H9 (cell line): ENCODE measurements at regions not wholly inside any gene's neighbourhood (a gene's known extent, or its start where the extent isn't known, plus 50 kb on each side); places are given as distances from the start of the nearest gene placed in this dataset.

ENCODE experiments used
- DNase-seq: peaks from one replicate; pipeline ENCODE4 v3.0.0-alpha.2; 2017
- H2AFZ ChIP-seq: one replicate; pipeline ENCODE4 v1.6.1; 2013; ENCODE audit warnings: mild to moderate bottlenecking, low read length, control low read depth, moderate library complexity
- H2AK5ac ChIP-seq: 2 replicates; pipeline ENCODE4 v1.6.1; 2013; ENCODE audit warnings: low read length, control low read depth, mixed read lengths; ENCODE audit not compliant: insufficient read length
- H2BK120ac ChIP-seq: one replicate; pipeline ENCODE4 v1.6.1; 2013; ENCODE audit warnings: low read depth, mild to moderate bottlenecking, low read length, control low read depth, inconsistent platforms; ENCODE audit not compliant: poor library complexity, severe bottlenecking
- H2BK12ac ChIP-seq: 2 replicates; pipeline ENCODE4 v1.6.1; 2013; ENCODE audit warnings: low read length, control low read depth, mixed read lengths, low read depth; ENCODE audit not compliant: insufficient read length
- H2BK15ac ChIP-seq: 2 replicates; pipeline ENCODE4 v1.6.1; 2013; ENCODE audit warnings: low read depth, low read length, control low read depth
- H2BK20ac ChIP-seq: one replicate; pipeline ENCODE4 v1.6.1; 2013; ENCODE audit warnings: low read depth, mild to moderate bottlenecking, low read length, control low read depth, inconsistent platforms; ENCODE audit not compliant: poor library complexity, severe bottlenecking
- H2BK5ac ChIP-seq: 2 replicates; pipeline ENCODE4 v1.6.1; 2013; ENCODE audit warnings: low read length, control low read depth, mixed read lengths; ENCODE audit not compliant: insufficient read length
- H3K14ac ChIP-seq: 2 replicates; pipeline ENCODE4 v1.6.1; 2013; ENCODE audit warnings: low read length, control low read depth; ENCODE audit not compliant: insufficient read depth
- H3K18ac ChIP-seq: 2 replicates; pipeline ENCODE4 v1.6.1; 2013; ENCODE audit warnings: low read depth, mild to moderate bottlenecking, mixed read lengths, low read length, control low read depth; ENCODE audit not compliant: insufficient read length
- H3K23ac ChIP-seq: 2 replicates; pipeline ENCODE4 v1.6.1; 2013; ENCODE audit warnings: low read length, control low read depth, mixed read lengths, low read depth; ENCODE audit not compliant: insufficient read length
- H3K23me2 ChIP-seq: 2 replicates; pipeline ENCODE4 v1.6.1; 2013; ENCODE audit warnings: low read depth, mild to moderate bottlenecking, mixed read lengths, low read length, control low read depth; ENCODE audit not compliant: insufficient read length, poor library complexity, severe bottlenecking
- H3K27ac ChIP-seq: 2 replicates; pipeline ENCODE4 v1.5.1; 2013; ENCODE audit warnings: low read length, control low read depth, mixed read lengths, low read depth; ENCODE audit not compliant: insufficient read length
- H3K27me3 ChIP-seq: 2 replicates; pipeline ENCODE4 v1.6.1; 2013; ENCODE audit warnings: low read length, control low read depth, inconsistent platforms; ENCODE audit not compliant: insufficient read depth
- H3K4ac ChIP-seq: 2 replicates; pipeline ENCODE4 v1.6.1; 2013; ENCODE audit warnings: low read depth, mild to moderate bottlenecking, control low read depth, inconsistent platforms, low read length, moderate library complexity
- H3K4me1 ChIP-seq: 2 replicates; pipeline ENCODE4 v1.6.1; 2013; ENCODE audit warnings: low read length, control low read depth, inconsistent platforms; ENCODE audit not compliant: insufficient read depth
- H3K4me2 ChIP-seq: 2 replicates; pipeline ENCODE4 v1.6.1; 2013; ENCODE audit warnings: low read length, control low read depth, mixed read lengths; ENCODE audit not compliant: insufficient read length, insufficient read depth
- H3K56ac ChIP-seq: 2 replicates; pipeline ENCODE4 v1.6.1; 2013; ENCODE audit warnings: low read depth, mild to moderate bottlenecking, mixed read lengths, low read length, control low read depth; ENCODE audit not compliant: insufficient read length
- H3K79me1 ChIP-seq: 2 replicates; pipeline ENCODE4 v1.6.1; 2013; ENCODE audit warnings: low read depth, mild to moderate bottlenecking, moderate library complexity, low read length, control low read depth, inconsistent platforms; ENCODE audit not compliant: insufficient read depth, poor library complexity, severe bottlenecking
- H3K79me2 ChIP-seq: 2 replicates; pipeline ENCODE4 v1.6.1; 2013; ENCODE audit warnings: low read length, control low read depth, inconsistent platforms; ENCODE audit not compliant: insufficient read depth
- H3K9ac ChIP-seq: 2 replicates; pipeline ENCODE4 v1.6.1; 2013; ENCODE audit warnings: low read length, control low read depth, mixed read lengths; ENCODE audit not compliant: insufficient read length; ENCODE audit errors: extremely low read depth
- H3K9me3 ChIP-seq: one replicate; pipeline ENCODE4 v1.6.1; 2013; ENCODE audit warnings: low read depth, low read length, inconsistent platforms; ENCODE audit not compliant: control insufficient read depth
- H3T11ph ChIP-seq: one replicate; pipeline ENCODE4 v1.6.1; 2013; ENCODE audit warnings: mild to moderate bottlenecking, low read length, control low read depth, inconsistent platforms
- H4K20me1 ChIP-seq: one replicate; pipeline ENCODE4 v1.6.1; 2013; ENCODE audit not compliant: control insufficient read depth, insufficient read length, insufficient read depth
- H4K5ac ChIP-seq: 2 replicates; pipeline ENCODE4 v1.6.1; 2013; ENCODE audit warnings: low read depth, mild to moderate bottlenecking, mixed read lengths, low read length, control low read depth; ENCODE audit not compliant: insufficient read length
- H4K8ac ChIP-seq: replicated peaks from 2 replicates; pipeline ENCODE4 v1.6.1; 2013; ENCODE audit warnings: low read length, control low read depth, mixed read lengths, low read depth; ENCODE audit not compliant: insufficient read length
- H4K91ac ChIP-seq: 2 replicates; pipeline ENCODE4 v1.6.1; 2013; ENCODE audit warnings: low read depth, mild to moderate bottlenecking, moderate library complexity, mixed read lengths, low read length, control low read depth; ENCODE audit not compliant: insufficient read length
- H3K27ac Mint-ChIP-seq, 3 experiments: 2 replicates in 2 of 3; 3 replicates in 1 of 3; pipeline ENCODE4 v1.8.0; 2020 to 2021; ENCODE audit warnings: mixed read lengths in 3 of 3, mild to moderate bottlenecking in 1 of 3, moderate library complexity in 1 of 3
- H3K27me3 Mint-ChIP-seq: 2 replicates; pipeline ENCODE4 v1.8.0; 2021; ENCODE audit warnings: low read depth, mild to moderate bottlenecking, moderate library complexity, mixed read lengths
- H3K36me3 Mint-ChIP-seq, 3 experiments: 2 replicates in 2 of 3; 3 replicates in 1 of 3; pipeline ENCODE4 v1.8.0; 2020 to 2021; ENCODE audit warnings: low read depth in 3 of 3, mixed read lengths in 3 of 3; ENCODE audit not compliant: insufficient read depth in 1 of 3
- H3K4me1 Mint-ChIP-seq, 2 experiments: 2 replicates each; pipeline ENCODE4 v1.8.0; 2020; ENCODE audit warnings: mixed read lengths in 2 of 2
- H3K4me3 Mint-ChIP-seq, 2 experiments: 2 replicates in 1 of 2; 3 replicates in 1 of 2; pipeline ENCODE4 v1.8.0; 2020 to 2021; ENCODE audit warnings: mild to moderate bottlenecking in 2 of 2, mixed read lengths in 2 of 2, moderate library complexity in 1 of 2
- H3K9me3 Mint-ChIP-seq, 2 experiments: 2 replicates in 1 of 2; 3 replicates in 1 of 2; pipeline ENCODE4 v1.8.0; 2020; ENCODE audit warnings: mild to moderate bottlenecking in 2 of 2, mixed read lengths in 2 of 2, moderate library complexity in 1 of 2
- WGBS: extraction: QIAGEN DNeasy Blood & Tissue Kit; methylation state at CpG from one replicate; pipeline ENCODE4 v1.1.7; 2013; ENCODE audit warnings: missing lambda C conversion rate, low lambda C conversion rate, mixed read lengths; ENCODE audit not compliant: insufficient read length; ENCODE audit errors: extremely low coverage; 5-methylcytosine and 5-hydroxymethylcytosine counted together
- TF ChIP-seq, protein P1 (sequence below): fragments of 200-600 bp; sonication (generic); conservative IDR thresholded peaks from 3 replicates; pipeline ENCODE4 v1.8.0; 2021; ENCODE audit warnings: antibody characterized with exemption, mild to moderate bottlenecking

DNA sequence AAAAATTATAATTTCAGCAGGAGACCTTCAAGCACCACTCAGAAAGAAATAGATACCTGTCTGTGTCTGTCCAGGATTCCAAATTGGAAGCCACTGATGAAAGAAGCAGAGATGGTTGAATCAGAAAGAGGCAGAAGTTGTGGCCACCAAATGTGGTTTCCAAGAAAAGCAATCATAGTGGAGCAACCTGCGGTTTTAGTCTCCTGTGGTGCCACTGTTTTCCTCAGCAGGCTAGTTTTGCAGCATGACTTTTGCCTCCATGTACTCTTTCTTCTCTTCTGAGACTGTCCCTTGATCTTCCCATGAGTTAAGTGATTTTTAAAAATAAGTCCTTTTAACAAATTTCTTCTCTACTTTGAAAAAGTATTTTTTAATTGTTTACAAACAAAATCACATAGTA is 535.8 kb downstream of the CYLC2 start:
- no peak overlapping the region for H3K27ac Mint-ChIP-seq
- H3K4me2 ChIP-seq: no peak overlapping the region

More for the DNA sequence above, 535.8 kb downstream of the CYLC2 start:
- Histone ChIP-seq H3K23me2 (no peaks in the 10 kb centered on the region), H2BK12ac (no peak overlapping the region), H3K23ac (no peak overlapping the region), H3K27ac (no peak overlapping the region), H4K8ac (no peak overlapping the region), H4K91ac (no peak overlapping the region), H3K14ac (no peak overlapping the region), H2BK20ac (no peak overlapping the region), H3K4me1 (no peaks in the 10 kb centered on the region), H3K9ac (no peak overlapping the region), H2BK120ac (no peak overlapping the region), H3K79me1 (no peaks in the 10 kb centered on the region), H4K20me1 (no peaks in the 10 kb centered on the region), H2AK5ac (no peak overlapping the region), H2BK5ac (no peak overlapping the region), H2BK15ac (no peak overlapping the region), H3K18ac (no peak overlapping the region), H3K56ac (no peak overlapping the region), H4K5ac (no peak overlapping the region), H3K79me2 (no peaks in the 10 kb centered on the region), H3K9me3 (no peaks in the 10 kb centered on the region), H2AFZ (no peak overlapping the region), H3K27me3 (no peaks in the 10 kb centered on the region), H3T11ph (no peak overlapping the region), H3K4ac (no peak overlapping the region)
- WGBS: no CpG with 5 or more reads among the region's 1 CpG
- TF ChIP-seq, protein P1, sequence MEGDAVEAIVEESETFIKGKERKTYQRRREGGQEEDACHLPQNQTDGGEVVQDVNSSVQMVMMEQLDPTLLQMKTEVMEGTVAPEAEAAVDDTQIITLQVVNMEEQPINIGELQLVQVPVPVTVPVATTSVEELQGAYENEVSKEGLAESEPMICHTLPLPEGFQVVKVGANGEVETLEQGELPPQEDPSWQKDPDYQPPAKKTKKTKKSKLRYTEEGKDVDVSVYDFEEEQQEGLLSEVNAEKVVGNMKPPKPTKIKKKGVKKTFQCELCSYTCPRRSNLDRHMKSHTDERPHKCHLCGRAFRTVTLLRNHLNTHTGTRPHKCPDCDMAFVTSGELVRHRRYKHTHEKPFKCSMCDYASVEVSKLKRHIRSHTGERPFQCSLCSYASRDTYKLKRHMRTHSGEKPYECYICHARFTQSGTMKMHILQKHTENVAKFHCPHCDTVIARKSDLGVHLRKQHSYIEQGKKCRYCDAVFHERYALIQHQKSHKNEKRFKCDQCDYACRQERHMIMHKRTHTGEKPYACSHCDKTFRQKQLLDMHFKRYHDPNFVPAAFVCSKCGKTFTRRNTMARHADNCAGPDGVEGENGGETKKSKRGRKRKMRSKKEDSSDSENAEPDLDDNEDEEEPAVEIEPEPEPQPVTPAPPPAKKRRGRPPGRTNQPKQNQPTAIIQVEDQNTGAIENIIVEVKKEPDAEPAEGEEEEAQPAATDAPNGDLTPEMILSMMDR: no peak
- Mint-ChIP-seq H3K27me3 (peaks cover 1% of the 10 kb centered on the region; the same call in 1 of the 2 replicates), H3K9me3 (peaks cover 3% of the 10 kb centered on the region in 2 experiments; a peak in 3 of 5 replicates), H3K4me3 (no peak overlapping the region), H3K4me1 (peaks cover 5 to 9% of the 10 kb centered on the region in 2 experiments), H3K36me3 (no peaks in the 10 kb centered on the region)
- no peak for DNase-seq
